ENCODE measurements at regions not wholly inside any gene's neighbourhood (a gene's known extent, or its start where the extent isn't known, plus 50 kb on each side); places are given as distances from the start of the nearest gene placed in this dataset.

GRCh38 chr18:9039441-9040071 lies 62.9 kb upstream of the NDUFV2 start:
- no peaks in the 10 kb centered on the region for H3K27me3 ChIP-seq
- H3K27ac ChIP-seq = no peak overlapping the region
- H3K36me3 ChIP-seq = no peaks in the 10 kb centered on the region
- TF ChIP-seq, protein P1, sequence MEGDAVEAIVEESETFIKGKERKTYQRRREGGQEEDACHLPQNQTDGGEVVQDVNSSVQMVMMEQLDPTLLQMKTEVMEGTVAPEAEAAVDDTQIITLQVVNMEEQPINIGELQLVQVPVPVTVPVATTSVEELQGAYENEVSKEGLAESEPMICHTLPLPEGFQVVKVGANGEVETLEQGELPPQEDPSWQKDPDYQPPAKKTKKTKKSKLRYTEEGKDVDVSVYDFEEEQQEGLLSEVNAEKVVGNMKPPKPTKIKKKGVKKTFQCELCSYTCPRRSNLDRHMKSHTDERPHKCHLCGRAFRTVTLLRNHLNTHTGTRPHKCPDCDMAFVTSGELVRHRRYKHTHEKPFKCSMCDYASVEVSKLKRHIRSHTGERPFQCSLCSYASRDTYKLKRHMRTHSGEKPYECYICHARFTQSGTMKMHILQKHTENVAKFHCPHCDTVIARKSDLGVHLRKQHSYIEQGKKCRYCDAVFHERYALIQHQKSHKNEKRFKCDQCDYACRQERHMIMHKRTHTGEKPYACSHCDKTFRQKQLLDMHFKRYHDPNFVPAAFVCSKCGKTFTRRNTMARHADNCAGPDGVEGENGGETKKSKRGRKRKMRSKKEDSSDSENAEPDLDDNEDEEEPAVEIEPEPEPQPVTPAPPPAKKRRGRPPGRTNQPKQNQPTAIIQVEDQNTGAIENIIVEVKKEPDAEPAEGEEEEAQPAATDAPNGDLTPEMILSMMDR (IDR thresholded peaks at IDR 0.05) = no peak
- no peaks in the 10 kb centered on the region for H3K4me1 ChIP-seq
- H3K9me3 ChIP-seq = no peaks in the 10 kb centered on the region
- intact Hi-C loops (cut with DNase I) = no loop called here
- DNase-seq (ENCODE audit: low spot score in 2 of 2) = no peak
- no peak overlapping the region for H3K4me3 ChIP-seq

DNA sequence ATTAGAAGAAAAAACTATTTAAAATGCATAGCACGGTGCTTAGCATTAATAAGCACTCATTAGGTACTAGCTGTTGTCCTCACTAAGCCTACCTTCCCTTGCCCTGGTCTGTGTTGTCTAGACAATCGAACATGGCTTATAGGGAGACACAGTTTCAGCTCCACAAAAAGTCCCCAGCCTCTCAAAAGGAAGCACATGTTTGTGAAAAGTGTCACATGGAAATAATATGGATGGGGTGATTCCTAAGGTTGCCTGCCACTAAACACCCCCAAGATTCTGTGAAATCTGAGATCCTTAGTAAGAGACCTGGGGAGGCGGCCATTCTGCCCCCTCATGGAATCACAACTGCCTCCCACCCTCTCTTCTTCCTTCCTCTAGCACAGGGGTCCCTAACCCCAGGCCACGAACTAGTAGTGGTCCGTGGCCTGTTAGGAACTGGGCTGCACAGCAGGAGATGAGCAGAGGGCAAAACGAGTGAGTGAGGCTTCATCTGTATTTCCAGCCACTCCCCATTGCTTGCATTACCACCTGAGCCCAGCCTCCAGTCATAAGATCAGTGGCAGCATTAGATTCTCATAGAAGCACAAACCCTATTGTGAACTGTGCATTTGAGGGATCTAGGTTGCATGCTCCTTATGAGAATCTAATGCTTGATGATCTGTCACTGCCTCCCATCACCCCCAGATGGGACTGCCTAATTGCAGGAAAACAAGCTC lies 59.6 kb upstream of the NDUFV2 start:
- Histone ChIP-seq H3K27me3 (no peaks in the 10 kb centered on the region), H3K4me3 (no peak overlapping the region), H3K27ac (no peak overlapping the region), H3K36me3 (no peaks in the 10 kb centered on the region), H3K9me3 (no peaks in the 10 kb centered on the region), H3K4me1 (no peaks in the 10 kb centered on the region)
- TF ChIP-seq, protein P1 (IDR thresholded peaks at IDR 0.05) = no peak
- DNase-seq (ENCODE audit: low spot score in 2 of 2) = no peak
- intact Hi-C loops (cut with DNase I) = no loop called here

DNA sequence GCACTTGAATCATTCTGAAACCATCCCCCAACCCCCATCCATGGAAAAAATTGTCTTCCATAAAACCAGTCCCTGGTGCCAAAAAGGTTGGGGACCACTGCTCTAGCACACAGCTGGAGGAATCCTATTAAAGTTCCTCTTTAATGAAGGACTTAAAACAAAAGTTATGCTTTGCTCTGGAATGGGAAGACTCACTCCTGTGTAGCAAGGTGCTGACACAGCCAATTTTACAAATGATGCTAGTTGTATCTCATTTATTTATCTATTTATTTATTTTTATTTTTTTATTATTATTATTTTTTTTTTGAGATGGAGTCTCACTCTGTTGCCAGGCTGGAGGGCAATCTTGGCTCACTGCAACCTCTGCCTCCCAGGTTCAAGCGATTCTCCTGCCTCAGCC lies 58.9 kb upstream of the NDUFV2 start:
- intact Hi-C loops (cut with DNase I) = no loop called here

DNA sequence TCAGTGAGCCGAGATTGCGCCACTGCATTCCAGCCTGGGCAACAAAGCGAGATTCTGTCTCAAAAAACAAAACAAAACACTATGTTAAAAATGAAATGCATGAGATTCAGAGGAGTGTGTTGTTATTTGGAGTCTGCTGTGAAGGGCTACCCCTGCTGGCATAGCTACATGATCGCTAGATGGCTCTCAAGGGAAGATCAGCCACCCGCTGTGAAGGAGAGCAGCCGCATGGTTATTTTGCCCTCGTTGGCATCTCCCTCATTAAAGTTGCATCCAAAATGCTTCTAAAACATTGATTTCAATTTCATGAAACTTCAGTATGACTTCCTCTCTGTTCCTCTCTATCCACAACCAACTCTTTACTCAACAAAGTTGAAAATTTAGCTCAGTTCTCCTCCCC lies 54.8 kb upstream of the NDUFV2 start:
- no peaks in the 10 kb centered on the region for H3K4me1 ChIP-seq
- DNase-seq (ENCODE audit: low spot score in 2 of 2) = no peak
- H3K9me3 ChIP-seq = no peaks in the 10 kb centered on the region
- no peaks in the 10 kb centered on the region for H3K36me3 ChIP-seq
- TF ChIP-seq, protein P1 (IDR thresholded peaks at IDR 0.05) = no peak
- intact Hi-C loops (cut with DNase I) = no loop called here
- no peak overlapping the region for H3K27ac ChIP-seq
- no peaks in the 10 kb centered on the region for H3K27me3 ChIP-seq
- no peak overlapping the region for H3K4me3 ChIP-seq

More for the DNA sequence above, 58.9 kb upstream of the NDUFV2 start:
- no peak for DNase-seq (ENCODE audit: low spot score in 2 of 2)
- Histone ChIP-seq H3K27ac (no peak overlapping the region), H3K36me3 (no peaks in the 10 kb centered on the region), H3K27me3 (no peaks in the 10 kb centered on the region), H3K4me3 (no peak overlapping the region), H3K9me3 (no peaks in the 10 kb centered on the region), H3K4me1 (no peaks in the 10 kb centered on the region)
- TF ChIP-seq, protein P1 (IDR thresholded peaks at IDR 0.05) = no peak

- TF ChIP-seq, protein P1 (IDR thresholded peaks at IDR 0.05) = no peak
- Histone ChIP-seq H3K27me3 (no peaks in the 10 kb centered on the region), H3K9me3 (no peaks in the 10 kb centered on the region), H3K4me3 (no peak overlapping the region), H3K36me3 (no peaks in the 10 kb centered on the region), H3K27ac (no peak overlapping the region), H3K4me1 (no peaks in the 10 kb centered on the region)
- no peak for DNase-seq (ENCODE audit: low spot score in 2 of 2)
- intact Hi-C loops (cut with DNase I) = no loop called here
Observed at GRCh38 chr18:9048236-9048635, 54.3 kb upstream of the NDUFV2 start.

All from ascending aorta (tissue), 2 donors.